ENCODE measurements at regions not wholly inside any gene's neighbourhood (a gene's known extent, or its start where the extent isn't known, plus 50 kb on each side); places are given as distances from the start of the nearest gene placed in this dataset.

- no peaks in the 10 kb centered on the region for H3K36me3 ChIP-seq (ENCODE audit: insufficient read depth, low read length)
- Mint-ChIP-seq H3K4me3 (no peak overlapping the region), H3K36me3 (ENCODE audit: low read depth) (no peaks in the 10 kb centered on the region), H3K27ac (no peak overlapping the region), H3K27me3 (peaks cover 3% of the 10 kb centered on the region), H3K9me3 (no peaks in the 10 kb centered on the region), H3K4me1 (ENCODE audit: low read depth) (no peaks in the 10 kb centered on the region)
- H3K27me3 ChIP-seq (ENCODE audit: control insufficient read depth in 1 of 2, insufficient read depth in 2 of 2, low read length in 2 of 2): no peaks in the 10 kb centered on the region
- no peaks in the 10 kb centered on the region for H3K4me1 ChIP-seq (ENCODE audit: insufficient read depth, low read length)
- DNase-seq (no peak), ATAC-seq (ENCODE audit: poor library complexity) (no peak)
- no peaks in the 10 kb centered on the region for H3K9me3 ChIP-seq (ENCODE audit: control insufficient read depth in 1 of 2, insufficient read depth in 1 of 2, low read length in 2 of 2)
- H3K27ac ChIP-seq (ENCODE audit: low read depth in 1 of 2, low read length in 2 of 2): no peak overlapping the region
- POLR2A ChIA-PET: no interaction called here
- CTCF ChIA-PET: no interaction called here
- H3K4me3 ChIP-seq (ENCODE audit: low read length): no peak overlapping the region
- intact Hi-C loops (cut with DNase I, micrococcal nuclease): no loop called here
- TF ChIP-seq, protein P1, sequence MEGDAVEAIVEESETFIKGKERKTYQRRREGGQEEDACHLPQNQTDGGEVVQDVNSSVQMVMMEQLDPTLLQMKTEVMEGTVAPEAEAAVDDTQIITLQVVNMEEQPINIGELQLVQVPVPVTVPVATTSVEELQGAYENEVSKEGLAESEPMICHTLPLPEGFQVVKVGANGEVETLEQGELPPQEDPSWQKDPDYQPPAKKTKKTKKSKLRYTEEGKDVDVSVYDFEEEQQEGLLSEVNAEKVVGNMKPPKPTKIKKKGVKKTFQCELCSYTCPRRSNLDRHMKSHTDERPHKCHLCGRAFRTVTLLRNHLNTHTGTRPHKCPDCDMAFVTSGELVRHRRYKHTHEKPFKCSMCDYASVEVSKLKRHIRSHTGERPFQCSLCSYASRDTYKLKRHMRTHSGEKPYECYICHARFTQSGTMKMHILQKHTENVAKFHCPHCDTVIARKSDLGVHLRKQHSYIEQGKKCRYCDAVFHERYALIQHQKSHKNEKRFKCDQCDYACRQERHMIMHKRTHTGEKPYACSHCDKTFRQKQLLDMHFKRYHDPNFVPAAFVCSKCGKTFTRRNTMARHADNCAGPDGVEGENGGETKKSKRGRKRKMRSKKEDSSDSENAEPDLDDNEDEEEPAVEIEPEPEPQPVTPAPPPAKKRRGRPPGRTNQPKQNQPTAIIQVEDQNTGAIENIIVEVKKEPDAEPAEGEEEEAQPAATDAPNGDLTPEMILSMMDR (IDR thresholded peaks at IDR 0.05): no peak
Observed at GRCh38 chr3:144049374-144049773, 77.8 kb downstream of the DIPK2A start.

- H3K27ac Mint-ChIP-seq: no peak overlapping the region
- no peaks in the 10 kb centered on the region for H3K4me1 ChIP-seq (ENCODE audit: insufficient read depth, low read length)
- TF ChIP-seq, protein P1 (IDR thresholded peaks at IDR 0.05): no peak
- no peaks in the 10 kb centered on the region for H3K4me1 Mint-ChIP-seq (ENCODE audit: low read depth)
- peaks cover 3% of the 10 kb centered on the region for H3K27me3 Mint-ChIP-seq
- H3K36me3 Mint-ChIP-seq (ENCODE audit: low read depth): no peaks in the 10 kb centered on the region
- no peaks in the 10 kb centered on the region for H3K36me3 ChIP-seq (ENCODE audit: insufficient read depth, low read length)
- no peak overlapping the region for H3K4me3 Mint-ChIP-seq
- no peaks in the 10 kb centered on the region for H3K27me3 ChIP-seq (ENCODE audit: control insufficient read depth in 1 of 2, insufficient read depth in 2 of 2, low read length in 2 of 2)
- H3K9me3 ChIP-seq (ENCODE audit: control insufficient read depth in 1 of 2, insufficient read depth in 1 of 2, low read length in 2 of 2): no peaks in the 10 kb centered on the region
- DNase-seq (no peak), ATAC-seq (ENCODE audit: poor library complexity) (no peak)
- H3K9me3 Mint-ChIP-seq: no peaks in the 10 kb centered on the region
- no peak overlapping the region for H3K4me3 ChIP-seq (ENCODE audit: low read length)
- CTCF ChIA-PET: no interaction called here
- POLR2A ChIA-PET: no interaction called here
- intact Hi-C loops (cut with DNase I, micrococcal nuclease): no loop called here
- no peak overlapping the region for H3K27ac ChIP-seq (ENCODE audit: low read depth in 1 of 2, low read length in 2 of 2)
Observed at GRCh38 chr3:144051211-144051610, 79.6 kb downstream of the DIPK2A start.

DNA sequence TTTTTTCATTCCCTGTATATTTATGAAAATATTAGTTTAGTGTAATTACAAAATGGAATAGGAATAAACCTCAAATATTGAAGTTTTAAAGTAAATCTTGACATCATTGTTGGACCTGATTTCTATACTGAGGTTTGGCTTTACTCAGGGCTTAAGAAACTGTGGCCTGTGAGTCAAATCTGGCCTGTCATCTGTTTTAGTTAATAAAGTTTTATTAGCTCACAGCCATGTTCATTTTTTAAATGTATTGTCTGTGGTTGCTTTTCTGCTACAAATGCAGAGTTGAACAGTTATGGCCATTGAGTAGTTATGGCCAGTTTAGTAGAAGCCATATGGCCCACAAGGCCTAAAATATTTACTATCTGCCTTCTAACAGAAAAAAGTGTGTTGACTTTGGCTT lies 80.7 kb downstream of the DIPK2A start:
- ATAC-seq (ENCODE audit: poor library complexity): no peak

More for the DNA sequence above, 80.7 kb downstream of the DIPK2A start:
- H3K36me3 Mint-ChIP-seq (ENCODE audit: low read depth): no peaks in the 10 kb centered on the region
- H3K4me3 Mint-ChIP-seq: no peak overlapping the region
- Histone ChIP-seq H3K27me3 (ENCODE audit: control insufficient read depth in 1 of 2, insufficient read depth in 2 of 2, low read length in 2 of 2) (no peaks in the 10 kb centered on the region), H3K9me3 (ENCODE audit: control insufficient read depth in 1 of 2, insufficient read depth in 1 of 2, low read length in 2 of 2) (no peaks in the 10 kb centered on the region), H3K27ac (ENCODE audit: low read depth in 1 of 2, low read length in 2 of 2) (no peak overlapping the region), H3K4me3 (ENCODE audit: low read length) (no peak overlapping the region), H3K36me3 (ENCODE audit: insufficient read depth, low read length) (no peaks in the 10 kb centered on the region), H3K4me1 (ENCODE audit: insufficient read depth, low read length) (no peaks in the 10 kb centered on the region)
- H3K4me1 Mint-ChIP-seq (ENCODE audit: low read depth): no peaks in the 10 kb centered on the region
- no peaks in the 10 kb centered on the region for H3K9me3 Mint-ChIP-seq
- TF ChIP-seq, protein P1 (IDR thresholded peaks at IDR 0.05): no peak
- H3K27me3 Mint-ChIP-seq: peaks cover 3% of the 10 kb centered on the region
- DNase-seq: no peak
- H3K27ac Mint-ChIP-seq: no peak overlapping the region
- POLR2A ChIA-PET: no interaction called here
- intact Hi-C loops (cut with DNase I, micrococcal nuclease): no loop called here
- CTCF ChIA-PET: no interaction called here
